NCI-H187 treated with DMSO at 0.1 percent for 48 hours (cell line): ENCODE measurements at regions not wholly inside any gene's neighbourhood (a gene's known extent, or its start where the extent isn't known, plus 50 kb on each side); places are given as distances from the start of the nearest gene placed in this dataset.
"Not testable (repeated sequence)": the region's sequence is repeated elsewhere in the genome, so short reads cannot be mapped to it uniquely, and the experiment has no call there.

Source experiments
- DNase-seq: peaks from one replicate; lab custom pipeline; 2025; lab: John Stamatoyannopoulos, UW

GRCh38 chr4:138398322-138398721 lies 156.2 kb upstream of the SLC7A11 start:
- DNase-seq, result no peak

- DNase-seq, result no peak
Observed at GRCh38 chr4:138393886-138394610, 151.9 kb upstream of the SLC7A11 start.

GRCh38 chr4:138392751-138393308 lies 150.7 kb upstream of the SLC7A11 start:
- DNase-seq, result no peak

GRCh38 chr4:138389976-138390685 lies 148.0 kb upstream of the SLC7A11 start:
- DNase-seq, result no peak

- DNase-seq, result no peak
Observed at GRCh38 chr4:138374947-138375346, 132.8 kb upstream of the SLC7A11 start.

GRCh38 chr4:138367942-138368341 lies 125.8 kb upstream of the SLC7A11 start:
- DNase-seq, result no peak

- not testable (repeated sequence) for DNase-seq
Observed at GRCh38 chr4:138352446-138352845, 110.3 kb upstream of the SLC7A11 start.

GRCh38 chr4:138348055-138348454 lies 105.9 kb upstream of the SLC7A11 start:
- DNase-seq, result no peak

GRCh38 chr4:138347561-138347960 lies 105.4 kb upstream of the SLC7A11 start:
- DNase-seq, result no peak

GRCh38 chr4:138344851-138345250 lies 102.7 kb upstream of the SLC7A11 start:
- DNase-seq, result no peak

GRCh38 chr4:138344054-138344453 lies 101.9 kb upstream of the SLC7A11 start:
- no peak for DNase-seq

GRCh38 chr4:138341739-138342415 lies 99.7 kb upstream of the SLC7A11 start:
- no peak for DNase-seq

- no peak for DNase-seq
Observed at GRCh38 chr4:138338840-138339239, 96.7 kb upstream of the SLC7A11 start.

- DNase-seq, result not testable (repeated sequence)
Observed at GRCh38 chr4:138338222-138338621, 96.1 kb upstream of the SLC7A11 start.

- no peak for DNase-seq
Observed at GRCh38 chr4:138334346-138335016, 92.3 kb upstream of the SLC7A11 start.

- not testable (repeated sequence) for DNase-seq
Observed at GRCh38 chr4:138332415-138332814, 90.3 kb upstream of the SLC7A11 start.

GRCh38 chr4:138330531-138330930 lies 88.4 kb upstream of the SLC7A11 start:
- DNase-seq, result no peak

GRCh38 chr4:138329506-138330070 lies 87.4 kb upstream of the SLC7A11 start:
- no peak for DNase-seq

- no peak for DNase-seq
Observed at GRCh38 chr4:138327338-138327737, 85.2 kb upstream of the SLC7A11 start.

GRCh38 chr4:138320831-138321230 lies 78.7 kb upstream of the SLC7A11 start:
- DNase-seq, result no peak

GRCh38 chr4:138320030-138320429 lies 77.9 kb upstream of the SLC7A11 start:
- no peak for DNase-seq
